D721Med (cell line): ENCODE measurements at regions not wholly inside any gene's neighbourhood (a gene's known extent, or its start where the extent isn't known, plus 50 kb on each side); places are given as distances from the start of the nearest gene placed in this dataset.

ENCODE experiments used
- DNase-seq: peaks from one replicate; pipeline ENCODE4 v3.0.0; 2011; ENCODE audit warnings: low spot score; ENCODE audit not compliant: insufficient read length
- FAIRE-seq: peaks from 2 replicates; lab custom pipeline; 2011; peaks lifted over from hg19 to GRCh38; lab: Jason Lieb, UNC
- CTCF ChIP-seq: IDR thresholded peaks from 2 replicates; pipeline ENCODE4 v1.5.1; 2012; ENCODE audit warnings: mild to moderate bottlenecking, control low read depth; ENCODE audit not compliant: insufficient read depth; ENCODE audit errors: missing control alignments

DNA sequence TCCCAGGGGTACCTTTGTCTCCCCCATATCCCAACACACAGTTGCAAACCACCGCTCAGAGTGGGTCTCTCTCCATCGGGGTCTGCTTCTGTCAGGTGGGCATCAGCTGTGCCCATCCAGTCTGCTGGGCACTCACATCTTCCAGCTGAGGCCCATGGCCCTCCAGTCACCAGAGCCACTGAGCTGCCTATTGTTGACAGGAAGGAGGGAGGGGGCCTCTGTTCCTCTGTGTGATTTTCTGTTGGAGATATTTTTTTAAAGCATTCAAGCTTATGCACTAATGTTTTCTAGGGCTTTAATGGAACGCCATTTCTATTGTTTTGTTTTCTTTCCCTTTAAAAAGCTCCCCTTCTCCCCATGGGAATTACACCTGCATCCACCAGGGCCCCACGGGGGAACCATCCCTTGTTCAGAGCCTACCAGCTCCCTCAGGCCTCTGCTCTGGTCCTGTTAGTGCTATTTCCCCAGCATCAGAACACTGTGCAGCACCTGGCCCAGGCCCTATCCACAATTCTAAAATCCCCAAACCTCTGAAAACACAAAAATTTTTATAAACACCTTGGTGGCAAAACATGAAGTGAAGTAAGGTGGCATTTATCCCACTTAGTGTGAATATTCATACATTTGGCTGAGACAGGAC lies 326.2 kb downstream of the CD83 start:
- FAIRE-seq: no peak
- no peak for TF ChIP-seq CTCF
- DNase-seq: no peak

GRCh38 chr6:14444295-14444972 lies 326.9 kb downstream of the CD83 start:
- no peak for TF ChIP-seq CTCF
- DNase-seq: no peak
- FAIRE-seq: no peak

DNA sequence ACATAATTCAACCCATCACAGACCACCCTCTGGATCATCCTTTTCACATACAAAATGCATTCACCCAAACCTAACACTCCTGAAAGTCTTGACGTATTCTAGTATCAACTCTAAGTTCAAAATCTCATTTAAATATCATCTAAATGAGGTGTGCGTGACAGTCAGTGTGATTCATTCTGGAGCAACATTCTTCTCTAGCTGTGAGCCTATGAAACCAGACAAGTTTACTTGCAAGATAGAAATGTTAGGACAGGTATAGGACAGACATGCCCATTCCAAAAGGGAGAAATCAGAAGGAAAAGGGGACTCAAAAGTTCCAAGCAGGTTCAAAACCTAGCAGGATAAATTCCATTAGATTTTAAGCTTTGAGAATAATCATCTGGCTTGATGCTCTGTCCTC lies 329.7 kb downstream of the CD83 start:
- no peak for DNase-seq
- no peak for TF ChIP-seq CTCF
- FAIRE-seq: no peak

DNA sequence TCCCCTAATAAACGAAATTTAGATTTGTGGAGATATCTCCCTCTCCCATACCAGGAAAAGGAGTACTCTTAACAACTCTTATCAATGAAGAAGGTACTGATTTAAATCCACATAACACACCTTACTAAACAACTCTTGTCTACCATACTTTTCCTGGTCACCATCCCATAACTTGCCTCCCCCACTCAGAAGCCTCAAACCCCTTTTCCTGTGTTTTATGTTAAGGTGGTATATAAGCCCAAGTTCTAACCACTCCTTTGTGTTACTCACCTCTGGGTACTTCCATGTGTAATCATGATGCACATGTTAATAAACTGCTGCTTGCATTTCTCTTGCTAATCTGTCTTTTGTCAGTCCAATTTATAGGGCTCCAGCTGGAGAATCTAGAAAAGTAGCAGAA lies 330.7 kb downstream of the CD83 start:
- no peak for TF ChIP-seq CTCF
- FAIRE-seq: no peak
- no peak for DNase-seq

DNA sequence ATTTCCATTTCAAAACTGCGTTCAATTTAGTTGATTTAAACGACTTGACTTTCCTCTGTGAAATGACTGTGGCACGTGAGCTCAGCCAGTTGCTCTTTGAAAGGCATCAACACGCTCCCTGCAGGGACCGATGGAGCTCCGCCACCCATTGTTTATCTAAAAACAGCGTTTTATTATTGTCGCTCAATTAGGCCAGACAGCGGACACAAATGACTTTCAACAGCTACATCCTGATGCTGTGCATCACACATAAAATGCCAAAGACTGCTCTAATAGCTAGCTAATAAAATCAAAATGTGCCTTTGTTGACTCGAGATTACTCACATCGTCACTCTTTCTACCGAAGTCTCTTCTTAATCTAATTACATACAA lies 332.5 kb downstream of the CD83 start:
- DNase-seq (no peak), FAIRE-seq (no peak)
- no peak for TF ChIP-seq CTCF

DNA sequence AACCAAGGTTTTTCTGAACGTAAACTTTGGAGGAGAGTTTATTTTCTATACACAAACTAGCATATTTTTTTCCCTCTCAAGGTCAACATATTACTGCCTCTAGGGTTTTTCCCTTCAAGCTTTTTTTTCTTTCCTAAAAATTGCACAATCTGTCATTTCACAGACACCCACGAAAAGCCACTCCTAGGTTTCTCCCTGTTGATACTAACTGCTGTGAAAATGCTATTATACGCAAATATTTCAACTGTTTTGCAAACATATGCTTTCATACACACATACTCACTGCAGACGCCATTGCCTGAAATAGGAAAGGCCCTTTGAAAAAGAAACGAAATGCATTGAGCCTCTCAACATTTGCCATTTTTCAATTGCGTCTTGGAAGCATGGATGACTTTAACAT lies 333.0 kb downstream of the CD83 start:
- DNase-seq (no peak), FAIRE-seq (no peak)
- TF ChIP-seq CTCF: no peak
